ENCODE measurements at regions not wholly inside any gene's neighbourhood (a gene's known extent, or its start where the extent isn't known, plus 50 kb on each side); places are given as distances from the start of the nearest gene placed in this dataset.

- no peak for TF ChIP-seq POLR2A (IDR thresholded peaks at IDR 0.05; ENCODE audit: low read depth, low read length)
- no peak for TF ChIP-seq TAF1 (IDR thresholded peaks at IDR 0.05; ENCODE audit: low read depth, low read length)
- no peak for TF ChIP-seq POLR2AphosphoS5 (IDR thresholded peaks at IDR 0.05; ENCODE audit: low read depth, low read length)
Observed at GRCh38 chr19:31943191-31943661, 402.2 kb upstream of the ZNF507 start.
